GM23248 (cell line): ENCODE measurements at regions not wholly inside any gene's neighbourhood (a gene's known extent, or its start where the extent isn't known, plus 50 kb on each side); places are given as distances from the start of the nearest gene placed in this dataset.

Experiments used
- EZH2 ChIP-seq: fragments of 200-600 bp; sonication (generic); IDR thresholded peaks from 2 replicates; pipeline ENCODE4 v1.6.1; 2018; ENCODE audit warnings: antibody characterized with exemption, mild to moderate bottlenecking; ENCODE audit not compliant: insufficient read depth, poor library complexity, severe bottlenecking
- EZH2phosphoT487 ChIP-seq: fragments of 200-600 bp; sonication (generic); IDR thresholded peaks from 2 replicates; pipeline ENCODE4 v1.6.1; 2018; ENCODE audit warnings: antibody characterized with exemption, moderate library complexity, mild to moderate bottlenecking, low read depth; ENCODE audit not compliant: insufficient read depth

DNA sequence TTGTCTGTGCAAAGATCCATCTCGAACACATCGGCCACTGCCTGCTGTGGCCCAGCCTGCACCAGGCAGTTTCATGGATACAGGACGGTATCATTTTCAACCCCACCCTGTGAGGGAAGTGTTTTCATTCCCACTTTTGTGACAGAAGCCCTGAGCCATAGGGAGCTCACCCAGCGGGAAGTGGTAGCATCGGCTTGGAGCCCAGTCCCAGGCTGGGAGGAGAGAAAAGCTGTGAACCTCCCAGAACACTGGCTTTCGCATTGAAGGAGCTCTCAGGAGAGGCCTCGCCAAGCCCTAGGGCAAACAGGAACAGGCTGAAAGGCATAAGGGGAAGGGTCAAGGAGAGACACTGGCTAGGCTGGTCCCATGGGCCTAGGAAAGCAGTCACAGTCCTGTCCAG, 166.1 kb downstream of the TFCP2L1 start:
- TF ChIP-seq EZH2, result no peak
- TF ChIP-seq EZH2phosphoT487, result no peak
